HG03175 (cell line): ENCODE measurements at regions not wholly inside any gene's neighbourhood (a gene's known extent, or its start where the extent isn't known, plus 50 kb on each side); places are given as distances from the start of the nearest gene placed in this dataset.
"Not testable (repeated sequence)": the region's sequence is repeated elsewhere in the genome, so short reads cannot be mapped to it uniquely, and the experiment has no call there.

Experiments
- ATAC-seq: cut with Tn5 transposase; IDR thresholded peaks from one replicate; pipeline ENCODE4 v1.9.1; 2021; ENCODE audit warnings: mild to moderate bottlenecking, moderate library complexity; ENCODE audit not compliant: unreplicated experiment

DNA sequence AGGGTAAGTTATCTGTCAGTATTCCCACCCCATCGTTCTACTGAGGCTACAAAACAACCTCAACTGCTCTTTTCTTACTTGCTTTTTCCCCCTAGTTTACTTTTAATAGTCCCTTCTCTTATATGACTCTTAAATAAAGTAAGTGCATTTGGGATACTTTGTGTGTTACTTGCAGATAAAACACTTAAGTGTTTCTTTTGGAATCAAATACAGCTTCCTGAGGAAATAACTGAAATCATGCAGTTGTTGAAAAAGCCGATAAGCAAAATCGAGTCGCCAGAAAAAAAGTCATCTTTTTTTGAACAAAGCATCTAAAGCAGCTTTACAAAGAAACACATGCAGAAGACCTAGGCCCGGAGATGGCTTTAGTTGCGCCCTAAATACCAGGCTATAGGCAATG, 53.5 kb upstream of the EPB41L4A start:
- no peak for ATAC-seq

DNA sequence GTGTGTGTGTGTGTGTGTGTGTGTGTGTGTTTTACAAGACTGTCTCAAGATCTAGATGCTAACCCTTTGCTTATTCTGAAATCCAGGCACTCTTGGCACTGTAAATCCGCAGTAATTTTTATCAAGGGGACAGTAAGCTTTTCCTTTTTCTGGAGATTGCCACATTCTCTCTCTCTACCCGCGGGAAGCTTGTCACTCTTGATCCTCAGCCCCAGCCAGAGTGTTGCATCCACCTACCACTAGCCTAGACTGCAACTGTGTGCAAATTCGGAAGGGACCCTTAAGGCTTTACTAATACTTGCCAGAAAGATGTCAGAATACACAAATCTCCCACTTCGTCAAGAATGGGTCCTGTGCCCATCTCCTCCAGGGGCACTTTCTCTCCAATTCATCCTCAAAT, 54.9 kb upstream of the EPB41L4A start:
- no peak for ATAC-seq

DNA sequence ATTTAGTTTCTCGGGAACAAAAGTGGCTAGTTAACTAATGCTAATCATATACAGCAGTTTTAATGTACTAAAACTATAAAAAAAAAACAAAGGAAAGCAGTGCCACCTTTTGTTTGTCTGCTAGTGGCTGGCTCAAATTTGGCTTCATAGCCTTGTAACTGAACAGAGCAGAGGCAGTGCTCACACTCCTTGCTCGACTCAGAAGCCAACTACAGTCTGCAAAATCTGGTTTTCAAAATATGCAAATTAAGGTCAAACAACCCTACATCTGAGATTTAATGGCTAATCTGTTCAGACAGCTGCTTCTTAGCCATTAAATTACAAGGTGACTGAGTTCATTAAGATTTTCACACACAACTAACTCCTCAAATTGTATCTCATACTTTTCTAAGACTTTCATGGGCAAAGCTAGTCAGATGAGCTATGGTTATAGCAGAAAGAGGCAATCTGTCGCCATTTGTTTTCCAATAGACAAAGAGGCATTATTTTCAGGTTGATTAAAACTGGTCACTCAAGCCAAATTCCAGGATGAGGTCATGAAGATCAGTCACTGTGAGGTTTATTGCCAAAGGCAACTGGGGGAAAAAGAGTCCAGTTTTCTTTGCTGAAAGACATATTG, 56.8 kb upstream of the EPB41L4A start:
- ATAC-seq, result no peak

DNA sequence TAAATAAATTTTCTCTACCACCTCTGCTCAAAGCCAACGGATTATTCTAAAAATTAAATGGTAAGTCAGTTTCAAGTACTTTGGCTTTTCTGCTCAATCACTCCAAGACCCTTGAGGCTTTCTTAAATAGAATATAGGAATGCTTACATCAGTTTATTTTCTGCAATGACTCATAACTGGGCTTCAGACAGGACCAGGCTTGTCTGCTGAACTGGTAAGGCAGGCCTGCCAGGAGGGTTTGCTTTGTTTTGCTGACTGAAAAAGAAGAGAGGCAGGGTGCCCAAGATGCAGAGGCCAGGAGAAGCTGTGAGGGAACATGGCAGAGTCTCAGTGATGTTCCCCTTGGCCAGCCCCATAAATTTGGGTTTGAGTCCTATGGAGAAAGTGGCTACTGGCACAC, 60.3 kb upstream of the EPB41L4A start:
- ATAC-seq, result no peak

DNA sequence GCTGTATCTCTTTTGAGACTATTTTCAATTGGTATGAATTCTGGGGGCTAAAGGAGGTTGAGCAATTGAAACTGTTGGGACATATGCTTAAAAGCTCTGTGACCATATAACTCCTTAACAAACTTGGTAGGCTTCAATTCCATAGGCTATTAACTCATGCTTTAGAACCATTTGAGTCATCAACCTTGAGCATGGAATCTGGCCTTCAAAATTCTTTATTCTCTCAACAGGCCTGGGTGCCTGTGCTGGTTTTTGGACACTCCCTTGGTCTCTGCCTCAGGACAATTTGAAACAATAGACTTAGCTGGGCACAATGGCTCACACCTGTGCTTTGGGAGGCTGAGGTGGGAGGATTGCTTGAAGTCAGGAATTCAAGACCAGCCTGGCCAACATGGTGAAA, 61.4 kb upstream of the EPB41L4A start:
- no peak for ATAC-seq

DNA sequence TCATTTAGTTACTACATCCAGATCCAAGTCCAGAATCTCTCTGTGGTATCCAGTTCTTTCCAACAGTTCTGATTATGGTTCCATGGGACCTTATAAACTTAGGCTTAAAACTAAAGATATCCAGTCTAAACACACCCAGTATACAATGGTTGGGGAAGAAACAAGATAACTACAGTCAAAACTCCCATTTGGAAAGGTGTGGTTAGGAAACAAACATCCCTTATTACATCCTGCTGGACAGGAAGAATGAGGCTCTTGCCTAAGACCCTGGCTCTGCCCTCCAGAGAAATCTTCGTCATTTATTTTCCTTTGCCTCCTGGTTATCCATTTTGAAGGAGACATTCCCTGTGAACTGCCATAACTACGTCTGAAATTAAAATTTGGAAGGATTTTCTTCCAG, 64.6 kb upstream of the EPB41L4A start:
- no peak for ATAC-seq

DNA sequence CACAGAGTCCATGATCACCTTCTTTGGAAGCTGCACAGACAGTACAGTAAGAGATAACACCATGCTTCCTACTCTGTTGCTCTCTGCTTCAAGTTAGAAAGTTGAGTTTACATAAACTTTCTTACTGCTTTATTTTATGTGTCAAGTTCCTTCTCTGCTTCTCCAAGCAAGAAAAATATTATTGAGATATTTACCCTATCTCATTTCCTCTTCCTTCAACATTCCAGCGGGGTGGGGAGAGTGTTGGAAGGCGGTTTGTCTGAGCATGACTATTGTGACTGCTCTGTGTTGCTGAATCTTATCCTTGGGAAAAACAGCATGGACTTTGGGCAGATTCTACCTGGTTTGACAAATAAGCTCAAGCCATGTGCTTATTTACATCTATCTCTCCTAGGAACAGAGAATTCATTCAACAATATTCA, 66.9 kb upstream of the EPB41L4A start:
- no peak for ATAC-seq

DNA sequence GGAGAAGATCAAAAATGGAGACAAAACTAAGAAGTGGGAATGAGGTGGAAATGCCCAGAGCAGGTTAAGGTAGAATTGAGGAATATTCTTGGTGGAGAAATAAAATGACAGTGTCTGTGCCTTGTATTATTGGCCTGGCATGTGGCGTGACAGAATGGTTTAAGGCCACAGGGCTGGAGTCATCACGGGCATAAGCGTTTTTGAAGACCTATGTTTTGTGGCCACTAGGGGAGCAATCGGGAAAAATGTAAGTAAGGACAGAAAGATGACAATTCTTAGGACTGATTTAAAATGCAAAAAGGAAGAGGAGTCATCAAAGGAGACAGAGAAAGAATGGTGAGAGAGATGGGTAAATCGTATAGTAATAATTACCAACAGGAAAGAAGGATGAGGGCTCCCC, 72.2 kb upstream of the EPB41L4A start:
- ATAC-seq, result no peak

DNA sequence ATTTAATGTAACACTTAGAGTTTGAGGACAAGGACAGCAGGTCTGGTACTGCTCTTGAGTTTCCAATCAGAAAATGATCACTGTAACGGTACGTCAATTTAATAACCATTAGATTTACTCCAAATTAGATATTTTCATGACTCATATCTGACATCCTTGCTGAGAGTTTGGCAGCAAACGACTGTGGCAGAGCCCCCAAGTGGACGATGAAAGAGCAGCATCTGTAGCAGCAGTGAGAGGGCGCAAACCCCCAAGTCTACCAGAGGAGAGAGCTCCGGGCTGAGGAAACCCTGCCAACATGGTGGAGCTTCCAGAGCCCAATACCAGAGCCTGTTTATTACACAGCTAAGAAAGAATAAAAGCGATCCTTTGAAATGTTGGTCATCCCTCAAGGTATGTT, 73.2 kb upstream of the EPB41L4A start:
- peak; percentile 100 for ATAC-seq

DNA sequence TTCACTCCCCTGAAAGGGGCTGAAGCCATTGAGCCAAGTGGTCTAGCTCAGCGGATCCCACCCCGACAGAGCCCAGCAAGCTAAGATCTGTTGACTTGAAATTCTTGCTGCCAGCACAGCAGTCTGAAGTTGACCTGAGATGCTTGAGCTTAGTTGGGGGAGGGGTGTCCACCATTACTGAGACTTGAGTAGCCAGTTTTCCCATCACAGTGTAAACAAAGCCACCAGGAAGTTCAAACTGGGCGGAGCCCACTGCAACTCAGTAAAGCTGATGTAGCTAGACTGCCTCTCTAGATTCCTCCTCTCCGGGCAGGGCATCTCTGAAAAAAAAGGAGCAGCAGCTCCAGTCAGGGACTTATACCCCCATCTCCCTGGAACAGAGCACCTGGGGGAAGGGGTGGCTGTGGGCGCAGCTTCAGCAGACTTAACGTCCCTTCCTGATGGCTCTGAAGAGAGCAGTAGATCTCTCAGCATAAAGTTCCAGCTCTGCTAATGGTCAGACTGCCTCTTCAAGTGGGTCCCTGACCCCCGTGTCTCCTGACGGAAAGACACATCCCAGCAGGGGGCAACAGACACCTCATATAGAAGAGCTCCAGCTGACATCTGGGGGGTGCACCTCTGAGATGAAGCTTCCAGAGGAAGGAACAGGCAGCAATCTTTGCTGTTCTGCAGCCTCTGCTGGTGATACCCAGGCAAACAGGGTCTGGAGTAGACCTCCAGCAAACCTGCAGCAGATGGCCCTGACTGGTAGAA, 84.8 kb upstream of the EPB41L4A start:
- ATAC-seq, result not testable (repeated sequence)

DNA sequence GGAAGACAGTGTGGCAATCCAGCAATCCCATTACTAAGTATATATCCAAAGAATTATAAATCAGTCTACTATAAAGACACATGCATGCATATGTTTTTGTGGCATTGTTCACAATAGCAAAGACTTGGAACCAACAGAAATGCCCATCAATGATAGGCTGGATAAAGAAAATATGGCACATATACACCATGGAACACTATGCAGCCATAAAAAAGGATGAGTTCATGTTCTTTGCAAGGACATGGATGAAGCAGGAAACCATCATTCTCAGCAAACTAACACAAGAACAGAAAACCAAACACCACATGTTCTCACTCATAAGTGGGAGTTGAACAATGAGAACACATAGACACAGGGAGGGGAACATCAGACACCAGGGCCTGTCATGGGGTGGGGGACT, 90.0 kb upstream of the EPB41L4A start:
- not testable (repeated sequence) for ATAC-seq

DNA sequence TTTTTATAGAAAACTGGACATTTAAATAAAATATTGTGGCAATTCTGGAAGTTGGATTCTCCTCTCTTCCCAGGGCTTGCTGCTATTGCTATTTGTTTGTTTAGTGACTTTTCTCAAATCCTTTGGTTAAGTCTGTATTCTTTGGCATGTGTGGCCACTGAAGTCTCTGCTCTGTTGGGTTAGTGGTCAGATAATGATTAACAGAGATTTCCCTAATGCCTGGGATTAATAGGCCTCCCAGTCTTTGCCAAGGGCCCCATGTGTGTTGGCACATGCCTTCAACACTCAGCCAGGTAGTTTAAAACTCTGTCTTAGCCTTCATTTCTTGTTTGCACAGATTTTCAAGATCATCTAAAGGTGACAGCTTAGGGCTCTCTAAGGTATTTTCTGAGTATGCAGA, 92.8 kb upstream of the EPB41L4A start:
- ATAC-seq, result no peak

DNA sequence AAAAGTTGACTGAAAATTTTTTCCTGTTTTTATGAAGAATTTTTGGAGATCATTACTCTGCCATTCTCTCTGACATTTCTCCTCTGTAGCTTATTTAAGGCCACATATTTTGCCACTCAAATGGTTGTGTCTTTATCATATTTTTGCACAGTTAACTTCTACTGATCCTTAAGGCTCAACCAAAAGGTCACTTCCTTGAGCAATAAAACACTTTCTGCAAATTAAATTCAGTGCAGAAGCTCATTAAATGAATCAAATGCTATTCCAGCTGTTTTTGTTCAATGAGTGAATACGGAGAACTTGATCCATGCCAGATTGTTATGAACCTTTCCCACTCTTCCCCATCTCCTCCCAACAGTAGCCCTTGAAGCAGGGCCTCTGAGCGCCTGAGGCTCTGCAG, 93.8 kb upstream of the EPB41L4A start:
- ATAC-seq, result no peak

DNA sequence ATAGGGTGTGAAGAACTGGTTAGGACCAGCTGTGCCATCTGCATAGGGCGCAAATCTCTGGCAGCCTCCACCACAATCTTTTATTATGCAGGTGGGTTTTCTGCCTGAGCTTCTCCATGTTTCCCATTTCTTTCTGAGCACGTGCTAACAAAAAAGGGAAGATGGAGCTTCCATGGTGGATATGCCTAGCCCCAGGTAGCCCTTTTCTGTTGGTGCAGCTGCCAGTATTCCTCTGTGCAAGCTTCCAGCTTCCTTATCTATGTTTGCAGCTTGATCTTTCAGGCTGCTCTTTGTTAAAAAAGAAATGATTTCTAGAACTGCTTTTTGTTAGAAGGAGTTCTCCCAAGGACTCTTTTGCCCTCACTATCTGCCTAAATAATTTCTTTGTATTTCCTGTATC, 95.0 kb upstream of the EPB41L4A start:
- no peak for ATAC-seq

DNA sequence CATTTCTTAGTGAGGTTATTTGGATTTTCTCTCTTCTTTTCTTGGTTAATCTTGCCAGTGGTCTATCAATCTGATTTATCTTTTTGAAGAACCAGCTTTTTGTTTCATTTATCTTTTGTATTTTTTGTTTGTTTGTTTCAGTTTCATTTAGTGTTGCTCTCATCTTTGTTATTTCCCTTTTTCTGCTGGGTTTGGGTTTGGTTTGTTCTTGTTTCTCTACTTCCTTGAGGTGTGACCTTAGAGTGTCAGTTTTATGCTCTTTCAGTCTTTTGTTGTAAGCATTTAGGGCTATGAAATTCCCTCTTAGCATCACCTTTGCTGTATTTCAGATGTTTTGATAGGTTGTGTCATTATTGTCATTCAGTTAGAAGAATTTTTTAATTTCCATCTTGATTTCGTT, 101.4 kb upstream of the EPB41L4A start:
- ATAC-seq, result not testable (repeated sequence)

DNA sequence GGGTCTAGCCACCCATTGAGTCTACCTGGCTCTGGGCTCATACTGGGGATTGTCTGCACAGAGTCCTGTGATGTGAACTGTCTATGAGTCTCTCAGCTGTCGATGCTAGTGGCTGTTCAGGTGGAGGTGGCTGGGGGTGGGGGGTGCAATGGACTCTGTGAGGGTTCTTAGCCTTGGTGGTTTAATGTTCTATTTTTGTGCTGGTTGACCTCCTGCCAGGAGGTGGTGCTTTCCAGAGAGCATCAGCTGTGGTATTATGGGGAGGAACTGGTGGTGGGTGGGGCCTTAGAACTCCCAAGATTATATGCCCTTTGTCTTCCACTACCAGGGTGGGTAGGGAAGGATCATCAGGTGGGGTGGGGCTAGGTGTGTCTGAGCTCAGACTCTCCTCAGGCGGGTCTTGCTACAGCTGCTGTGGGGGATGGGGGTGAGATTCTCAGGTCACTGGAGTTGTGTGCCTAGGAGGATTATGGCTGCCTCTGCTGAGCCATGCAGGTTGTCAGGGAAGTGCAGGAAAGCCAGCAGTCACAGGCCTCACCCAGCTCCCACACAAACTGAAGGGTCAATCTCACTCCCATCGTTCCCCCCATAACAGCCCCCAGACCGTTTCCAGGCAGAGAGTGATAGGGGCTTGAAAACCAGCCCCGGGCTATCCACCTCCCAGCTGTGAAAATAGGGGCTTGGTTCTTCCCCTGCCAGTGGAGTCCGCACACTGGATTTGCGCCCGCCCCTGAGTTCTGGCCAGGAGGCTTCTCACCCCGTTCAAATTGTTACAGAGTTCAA, 104.0 kb upstream of the EPB41L4A start:
- peak; percentile 56 for ATAC-seq

DNA sequence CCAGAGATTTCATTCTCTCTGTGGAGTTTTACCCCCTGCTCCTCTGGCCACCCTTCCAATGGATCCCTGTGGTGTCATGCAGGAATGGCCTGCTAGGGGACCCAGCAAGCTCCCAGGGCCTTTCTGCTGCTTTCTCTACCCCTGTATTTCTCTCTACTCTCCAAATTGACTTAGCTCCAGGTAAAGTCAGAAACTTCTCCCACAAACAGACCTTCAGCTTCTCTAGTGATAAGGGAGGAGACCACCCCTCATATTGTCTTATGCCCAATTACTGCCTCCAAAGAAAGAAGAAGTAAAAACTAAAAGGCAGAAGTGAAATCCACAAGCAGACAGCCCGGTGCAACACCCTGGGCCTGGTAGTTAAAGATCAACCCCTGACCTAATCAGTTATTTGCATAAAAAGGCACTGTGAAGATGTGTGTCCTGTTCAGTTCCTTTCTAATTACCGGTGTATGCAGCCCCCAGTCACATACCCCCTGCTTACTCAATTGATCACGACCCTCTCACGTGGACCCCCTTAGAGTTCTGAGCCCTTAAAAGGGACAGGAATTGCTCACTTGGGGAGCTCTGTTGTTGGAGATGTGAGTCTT, 104.7 kb upstream of the EPB41L4A start:
- ATAC-seq, result peak; percentile 75

DNA sequence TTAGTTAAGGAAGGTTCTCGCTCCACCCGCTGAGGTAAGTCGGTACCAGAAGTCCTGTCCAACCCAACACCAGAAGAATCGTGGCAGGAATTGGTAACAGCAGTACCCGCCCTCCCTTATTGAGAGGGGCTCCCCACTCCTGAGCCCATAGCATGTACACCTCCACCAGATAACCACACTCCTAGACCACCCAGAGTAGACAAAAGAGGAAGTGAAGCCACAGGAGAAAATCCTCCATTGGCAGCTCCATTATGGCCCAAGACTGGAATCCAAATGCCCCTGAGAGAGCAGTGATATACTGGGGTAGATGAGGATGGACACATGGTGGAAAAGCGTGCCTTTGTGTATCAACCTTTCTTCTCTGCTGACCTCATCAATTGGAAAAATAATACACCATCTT, 106.1 kb upstream of the EPB41L4A start:
- ATAC-seq, result no peak

DNA sequence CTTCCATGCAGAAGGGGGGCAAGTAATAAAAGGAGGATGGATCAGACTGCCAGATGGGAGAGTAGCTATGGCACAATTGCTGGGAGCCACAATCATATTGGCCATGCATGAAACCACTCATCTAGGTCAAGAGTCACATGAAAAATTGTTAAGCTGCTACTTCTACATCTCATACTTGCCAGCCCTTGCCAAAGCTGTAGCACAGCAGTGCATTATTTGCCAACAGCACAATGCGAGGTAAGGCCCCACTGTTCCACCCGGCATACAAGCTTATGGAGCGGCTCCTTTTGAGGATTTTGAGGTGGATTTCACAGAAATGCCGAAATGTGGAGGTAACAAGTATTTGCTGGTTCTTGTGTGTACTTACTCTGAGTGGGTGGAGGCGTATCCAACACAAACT, 109.9 kb upstream of the EPB41L4A start:
- ATAC-seq, result no peak

DNA sequence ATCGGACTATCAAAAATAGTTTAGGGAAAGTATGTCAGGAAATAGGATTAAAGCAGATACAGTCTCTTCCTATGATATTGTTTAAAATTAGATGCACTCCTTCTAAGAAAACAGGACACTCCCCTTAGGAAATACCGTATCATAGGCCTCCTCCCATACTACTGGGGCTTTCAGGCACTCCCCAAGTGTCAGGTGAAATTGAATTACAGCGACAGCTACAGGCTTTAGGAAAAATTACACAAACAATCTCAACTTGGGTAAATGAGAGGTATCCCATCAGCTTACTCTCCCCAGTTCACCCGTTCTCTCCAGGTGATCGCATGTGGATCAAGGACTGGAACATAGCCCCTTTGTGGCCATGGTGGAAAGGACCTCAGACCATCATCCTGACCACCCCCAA, 110.4 kb upstream of the EPB41L4A start:
- ATAC-seq, result no peak

DNA sequence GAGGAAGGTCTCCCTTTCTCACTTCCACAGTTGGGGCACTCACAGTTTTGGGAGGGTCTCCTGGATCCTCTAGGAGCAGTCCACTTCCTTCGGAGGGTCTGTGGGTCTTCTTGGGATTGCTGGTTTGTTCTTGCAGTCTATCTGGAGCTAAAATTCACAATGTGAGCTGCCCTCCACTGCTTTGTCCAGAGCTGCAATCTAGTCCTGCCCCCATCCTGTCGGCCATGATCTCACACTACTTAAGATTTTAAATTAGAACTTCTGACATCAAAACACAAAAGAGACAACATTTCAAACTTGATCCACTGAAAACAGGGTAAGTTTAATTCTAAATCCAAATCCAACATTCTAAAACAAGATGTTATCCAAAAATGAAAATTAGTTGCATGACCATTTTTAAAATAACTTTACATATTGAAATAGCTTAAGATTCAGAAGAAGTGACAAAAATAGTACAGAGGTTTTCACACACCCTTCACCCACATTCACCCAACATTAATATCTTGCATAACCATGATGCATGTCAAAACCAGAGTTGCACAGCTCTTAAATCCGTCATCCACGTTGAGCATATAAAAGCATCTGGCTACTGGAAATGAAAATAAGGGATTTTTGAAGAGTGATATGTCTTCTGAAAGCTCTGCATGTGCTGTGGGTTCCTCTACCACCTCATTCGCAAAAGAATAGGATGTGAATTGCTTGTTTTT, 113.7 kb upstream of the EPB41L4A start:
- peak; percentile 48 for ATAC-seq
